Osteoblast (primary cell): ENCODE measurements at regions not wholly inside any gene's neighbourhood (a gene's known extent, or its start where the extent isn't known, plus 50 kb on each side); places are given as distances from the start of the nearest gene placed in this dataset.

Experiments
- DNase-seq: peaks from one replicate; pipeline ENCODE4 v3.0.0; 2011; ENCODE audit warnings: low spot score, mixed read lengths; ENCODE audit not compliant: insufficient read length; ENCODE audit errors: missing footprints
- H2AFZ ChIP-seq: 2 replicates; pipeline ENCODE4 v1.6.0; 2011; ENCODE audit warnings: mild to moderate bottlenecking, low read length
- H3K27ac ChIP-seq: 2 replicates; pipeline ENCODE4 v1.5.1; 2011; ENCODE audit warnings: mild to moderate bottlenecking, low read depth, low read length, moderate library complexity
- H3K27me3 ChIP-seq: 2 replicates; pipeline ENCODE4 v1.6.0; 2012; ENCODE audit warnings: mild to moderate bottlenecking, control low read depth, inconsistent platforms, low read length, moderate library complexity; ENCODE audit not compliant: insufficient read depth
- H3K36me3 ChIP-seq: 2 replicates; pipeline ENCODE4 v1.5.1; 2011; ENCODE audit warnings: mild to moderate bottlenecking, low read length, control low read depth, moderate library complexity; ENCODE audit not compliant: insufficient read depth
- H3K4me1 ChIP-seq: 2 replicates; pipeline ENCODE4 v1.5.1; 2011; ENCODE audit warnings: mild to moderate bottlenecking, low read length, control low read depth, moderate library complexity; ENCODE audit not compliant: insufficient read depth
- H3K4me2 ChIP-seq: 2 replicates; pipeline ENCODE4 v1.6.0; 2011; ENCODE audit warnings: mild to moderate bottlenecking, low read length; ENCODE audit not compliant: insufficient read depth
- H3K4me3 ChIP-seq: fragments of 200-600 bp; sonication (generic); 3 replicates; pipeline ENCODE4 v1.5.1; 2012; ENCODE audit warnings: mild to moderate bottlenecking, low read length, inconsistent platforms; ENCODE audit not compliant: insufficient read depth
- H3K79me2 ChIP-seq: 2 replicates; pipeline ENCODE4 v1.6.0; 2012; ENCODE audit warnings: mild to moderate bottlenecking, low read length, control low read depth, inconsistent platforms; ENCODE audit not compliant: insufficient read depth
- H3K9me3 ChIP-seq: 2 replicates; pipeline ENCODE4 v1.5.1; 2011; ENCODE audit warnings: low read depth, low read length, control low read depth
- H4K20me1 ChIP-seq: 2 replicates; pipeline ENCODE4 v1.6.0; 2012; ENCODE audit warnings: mild to moderate bottlenecking, low read length, control low read depth; ENCODE audit not compliant: insufficient read depth
- CTCF ChIP-seq: IDR thresholded peaks from 2 replicates; pipeline ENCODE4 v1.5.1; 2011; ENCODE audit warnings: mild to moderate bottlenecking, low read depth, low read length, moderate library complexity; ENCODE audit errors: extremely low read depth

GRCh38 chr6:130661077-130661476, 166.1 kb upstream of the SMLR1 start:
- Histone ChIP-seq H3K27ac (no peak overlapping the region), H3K4me2 (no peak overlapping the region), H3K27me3 (no peaks in the 10 kb centered on the region), H3K9me3 (no peaks in the 10 kb centered on the region), H3K4me3 (no peak overlapping the region), H3K36me3 (no peaks in the 10 kb centered on the region), H4K20me1 (no peaks in the 10 kb centered on the region), H3K4me1 (peaks cover 4% of the 10 kb centered on the region), H2AFZ (no peak overlapping the region), H3K79me2 (no peaks in the 10 kb centered on the region)
- no peak for TF ChIP-seq CTCF
- DNase-seq, result peak; percentile 31

GRCh38 chr6:130666786-130667185, 160.4 kb upstream of the SMLR1 start:
- TF ChIP-seq CTCF, result no peak

GRCh38 chr6:130670142-130670541, 157.1 kb upstream of the SMLR1 start:
- DNase-seq, result no peak
- TF ChIP-seq CTCF, result no peak

More at GRCh38 chr6:130666786-130667185, 160.4 kb upstream of the SMLR1 start:
- no peak overlapping the region for H3K4me3 ChIP-seq
- H3K36me3 ChIP-seq, result no peaks in the 10 kb centered on the region
- H4K20me1 ChIP-seq, result no peaks in the 10 kb centered on the region
- no peaks in the 10 kb centered on the region for H3K79me2 ChIP-seq
- H3K27ac ChIP-seq, result no peak overlapping the region
- no peak overlapping the region for H3K4me2 ChIP-seq
- no peak overlapping the region for H2AFZ ChIP-seq
- H3K9me3 ChIP-seq, result no peaks in the 10 kb centered on the region
- DNase-seq, result no peak
- no peaks in the 10 kb centered on the region for H3K4me1 ChIP-seq
- H3K27me3 ChIP-seq, result no peaks in the 10 kb centered on the region

GRCh38 chr6:130671119-130671518, 156.1 kb upstream of the SMLR1 start:
- Histone ChIP-seq H3K9me3 (no peaks in the 10 kb centered on the region), H3K27me3 (no peaks in the 10 kb centered on the region), H3K4me2 (no peak overlapping the region), H3K27ac (no peak overlapping the region), H3K4me3 (no peak overlapping the region), H4K20me1 (no peaks in the 10 kb centered on the region), H3K36me3 (no peaks in the 10 kb centered on the region), H3K4me1 (peaks cover 10% of the 10 kb centered on the region), H2AFZ (peak overlapping the region; percentile 32), H3K79me2 (no peaks in the 10 kb centered on the region)
- no peak for DNase-seq
- no peak for TF ChIP-seq CTCF

More at GRCh38 chr6:130670142-130670541, 157.1 kb upstream of the SMLR1 start:
- Histone ChIP-seq H4K20me1 (no peaks in the 10 kb centered on the region), H3K27ac (no peak overlapping the region), H3K4me3 (no peak overlapping the region), H3K36me3 (no peaks in the 10 kb centered on the region), H2AFZ (peak overlapping the region; percentile 67), H3K4me1 (no peaks in the 10 kb centered on the region), H3K79me2 (no peaks in the 10 kb centered on the region), H3K4me2 (no peak overlapping the region), H3K9me3 (no peaks in the 10 kb centered on the region), H3K27me3 (no peaks in the 10 kb centered on the region)
